ENCODE measurements at regions not wholly inside any gene's neighbourhood (a gene's known extent, or its start where the extent isn't known, plus 50 kb on each side); places are given as distances from the start of the nearest gene placed in this dataset.

DNA sequence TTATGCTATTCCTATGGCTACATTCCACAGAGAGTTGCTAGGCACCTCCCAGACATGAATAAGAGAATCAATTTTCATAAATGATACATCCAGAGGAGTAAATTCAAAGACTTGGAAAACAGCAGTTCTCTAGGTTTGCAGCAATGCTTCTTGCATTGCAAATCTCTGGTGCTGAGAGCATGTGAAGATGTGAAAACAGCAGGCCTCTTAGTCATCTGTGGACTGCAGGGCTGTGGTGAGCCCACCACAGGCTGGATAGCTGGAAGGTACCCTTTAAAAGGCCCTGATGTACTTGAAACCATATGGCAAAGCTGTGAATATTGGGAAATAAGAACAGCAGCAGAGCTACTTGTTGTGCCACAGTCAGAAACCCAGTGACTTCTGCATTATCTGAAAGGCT is 2135.9 kb downstream of the ARAP2 start:
- no peak for FAIRE-seq
- Histone ChIP-seq H3K27ac (ENCODE audit: low read depth in 2 of 2, low read length in 2 of 2) (no peak overlapping the region), H3K36me3 (ENCODE audit: control insufficient read depth in 2 of 3, insufficient read depth in 3 of 3, low read length in 3 of 3) (no peaks in the 10 kb centered on the region), H3K4me1 (ENCODE audit: control insufficient read depth in 2 of 3, insufficient read depth in 2 of 3, low read depth in 1 of 3, low read length in 3 of 3) (no peaks in the 10 kb centered on the region), H3K9ac (ENCODE audit: low read length in 3 of 3) (no peak overlapping the region), H3K27me3 (ENCODE audit: control insufficient read depth, insufficient read depth, low read length) (no peaks in the 10 kb centered on the region), H3K4me3 (ENCODE audit: low read length in 3 of 3) (no peak overlapping the region), H3K9me3 (ENCODE audit: control insufficient read depth in 2 of 3, insufficient read depth in 1 of 3, low read length in 3 of 3) (no peaks in the 10 kb centered on the region)
- intact Hi-C loops (cut with DNase I), result no loop called here
- no peak for DNase-seq
- no peak for TF ChIP-seq CTCF (IDR thresholded peaks at IDR 0.05; ENCODE audit: borderline replicate concordance, extremely low read depth, insufficient read depth)

- Histone ChIP-seq H3K27me3 (ENCODE audit: control insufficient read depth, insufficient read depth, low read length) (no peaks in the 10 kb centered on the region), H3K9me3 (ENCODE audit: control insufficient read depth in 2 of 3, insufficient read depth in 1 of 3, low read length in 3 of 3) (no peaks in the 10 kb centered on the region), H3K4me1 (ENCODE audit: control insufficient read depth in 2 of 3, insufficient read depth in 2 of 3, low read depth in 1 of 3, low read length in 3 of 3) (no peaks in the 10 kb centered on the region), H3K9ac (ENCODE audit: low read length in 3 of 3) (no peak overlapping the region), H3K4me3 (ENCODE audit: low read length in 3 of 3) (no peak overlapping the region), H3K27ac (ENCODE audit: low read depth in 2 of 2, low read length in 2 of 2) (no peak overlapping the region), H3K36me3 (ENCODE audit: control insufficient read depth in 2 of 3, insufficient read depth in 3 of 3, low read length in 3 of 3) (no peaks in the 10 kb centered on the region)
- no peak for DNase-seq
- no peak for TF ChIP-seq CTCF (IDR thresholded peaks at IDR 0.05; ENCODE audit: borderline replicate concordance, extremely low read depth, insufficient read depth)
- no peak for FAIRE-seq
- intact Hi-C loops (cut with DNase I), result no loop called here
Observed at GRCh38 chr4:34112573-34112972, 2131.7 kb downstream of the ARAP2 start.

DNA sequence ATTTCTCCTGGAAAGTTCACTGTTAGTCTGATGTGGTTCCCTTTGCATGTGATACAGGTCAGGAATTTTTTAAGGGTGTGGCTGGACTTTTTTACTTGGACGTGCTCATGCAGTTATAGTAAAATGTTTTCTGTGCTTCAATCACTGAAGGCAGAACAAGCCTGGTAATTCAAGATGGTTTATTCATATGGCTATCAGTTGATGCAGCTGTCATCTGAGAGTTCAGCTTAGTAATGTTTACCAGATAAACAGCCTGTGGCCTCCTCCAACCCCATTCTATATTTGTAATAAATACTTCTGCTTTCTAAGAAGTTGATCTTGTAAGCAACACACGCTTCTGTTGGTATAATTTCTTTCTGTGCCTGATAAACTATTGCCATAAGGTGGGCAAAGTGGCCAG is 2105.9 kb downstream of the ARAP2 start:
- no peak for FAIRE-seq
- Histone ChIP-seq H3K4me3 (ENCODE audit: low read length in 3 of 3) (no peak overlapping the region), H3K27me3 (ENCODE audit: control insufficient read depth, insufficient read depth, low read length) (no peaks in the 10 kb centered on the region), H3K4me1 (ENCODE audit: control insufficient read depth in 2 of 3, insufficient read depth in 2 of 3, low read depth in 1 of 3, low read length in 3 of 3) (no peaks in the 10 kb centered on the region), H3K9me3 (ENCODE audit: control insufficient read depth in 2 of 3, insufficient read depth in 1 of 3, low read length in 3 of 3) (peaks cover 0 to 3% (median 0%) of the 10 kb centered on the region in 3 donors), H3K27ac (ENCODE audit: low read depth in 2 of 2, low read length in 2 of 2) (no peak overlapping the region), H3K9ac (ENCODE audit: low read length in 3 of 3) (no peak overlapping the region), H3K36me3 (ENCODE audit: control insufficient read depth in 2 of 3, insufficient read depth in 3 of 3, low read length in 3 of 3) (no peaks in the 10 kb centered on the region)
- TF ChIP-seq CTCF (IDR thresholded peaks at IDR 0.05; ENCODE audit: borderline replicate concordance, extremely low read depth, insufficient read depth), result no peak
- intact Hi-C loops (cut with DNase I), result no loop called here
- DNase-seq, result no peak

DNA sequence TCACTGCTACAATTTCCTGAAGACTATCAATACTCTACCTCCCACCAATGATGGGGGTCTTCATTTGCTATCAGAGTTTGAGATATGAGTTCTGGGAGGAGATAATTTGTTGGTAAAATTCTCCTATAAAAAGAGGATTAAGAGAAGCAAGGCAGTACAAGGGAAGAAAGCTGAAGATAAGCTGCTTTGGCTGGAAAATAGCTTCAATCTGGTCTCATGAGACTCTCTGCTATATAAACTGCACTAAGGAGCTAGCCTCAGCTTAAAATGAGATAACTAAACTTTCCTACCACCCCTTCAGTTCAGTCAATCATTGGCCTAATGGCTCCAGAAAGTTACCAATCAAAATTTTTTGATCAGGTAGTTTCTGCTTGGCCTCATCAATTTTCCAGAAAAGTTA is 2105.0 kb downstream of the ARAP2 start:
- Histone ChIP-seq H3K9me3 (ENCODE audit: control insufficient read depth in 2 of 3, insufficient read depth in 1 of 3, low read length in 3 of 3) (peaks cover 0 to under 1% (median 0%) of the 10 kb centered on the region in 3 donors), H3K27me3 (ENCODE audit: control insufficient read depth, insufficient read depth, low read length) (no peaks in the 10 kb centered on the region), H3K4me3 (ENCODE audit: low read length in 3 of 3) (no peak overlapping the region), H3K9ac (ENCODE audit: low read length in 3 of 3) (no peak overlapping the region), H3K36me3 (ENCODE audit: control insufficient read depth in 2 of 3, insufficient read depth in 3 of 3, low read length in 3 of 3) (no peaks in the 10 kb centered on the region), H3K4me1 (ENCODE audit: control insufficient read depth in 2 of 3, insufficient read depth in 2 of 3, low read depth in 1 of 3, low read length in 3 of 3) (no peaks in the 10 kb centered on the region), H3K27ac (ENCODE audit: low read depth in 2 of 2, low read length in 2 of 2) (no peak overlapping the region)
- no peak for DNase-seq
- no peak for FAIRE-seq
- TF ChIP-seq CTCF (IDR thresholded peaks at IDR 0.05; ENCODE audit: borderline replicate concordance, extremely low read depth, insufficient read depth), result no peak
- intact Hi-C loops (cut with DNase I), result no loop called here

Data from kidney (tissue), 13 donors.